Prostate gland (tissue), 2 donors: ENCODE measurements at regions not wholly inside any gene's neighbourhood (a gene's known extent, or its start where the extent isn't known, plus 50 kb on each side); places are given as distances from the start of the nearest gene placed in this dataset. TPM values are rescaled to one million over a fixed set of nuclear protein-coding genes. Genes with fewer than 3 reads are reported as not detected.
"Not testable (repeated sequence)": the region's sequence is repeated elsewhere in the genome, so short reads cannot be mapped to it uniquely, and the experiment has no call there.

Source experiments
- DNase-seq: peaks from one replicate; pipeline ENCODE4 v3.0.0-alpha.2; 2019; ENCODE audit warnings: low spot score
- H3K27ac ChIP-seq, 2 donors: fragments of 200-600 bp; sonication (generic); 2 replicates each; pipeline ENCODE4 v1.5.1; 2017 to 2019
- H3K27me3 ChIP-seq: fragments of 200-600 bp; sonication (generic); replicated peaks from 2 replicates; pipeline ENCODE4 v1.5.1; 2019; ENCODE audit not compliant: insufficient read depth
- H3K36me3 ChIP-seq, 2 donors: fragments of 200-600 bp; sonication (generic); 1 replicate in 1 of 2; 2 replicates in 1 of 2; pipeline versions ENCODE4 v1.5.1 to v1.8.1; 2017 to 2019
- H3K4me1 ChIP-seq: fragments of 200-600 bp; sonication (generic); replicated peaks from 2 replicates; pipeline ENCODE4 v1.5.1; 2019
- H3K4me3 ChIP-seq, 2 donors: fragments of 200-600 bp; sonication (generic); 2 replicates each; pipeline ENCODE4 v1.5.1; 2017 to 2019
- H3K9me3 ChIP-seq: fragments of 200-600 bp; sonication (generic); 2 replicates; pipeline ENCODE4 v1.5.1; 2017
- CTCF ChIP-seq, 4 experiments: fragments of 200-600 bp in 2 of 4; fragments of 450-650 bp in 2 of 4; sonication (generic) in 2 of 4; IDR thresholded peaks; 1 replicate in 3 of 4; 2 replicates in 1 of 4; pipeline ENCODE4 v1.5.1; 2016 to 2019; ENCODE audit warnings: antibody characterized with exemption in 4 of 4, mild to moderate bottlenecking in 2 of 4, moderate library complexity in 2 of 4
- POLR2A ChIP-seq: fragments of 450-650 bp; IDR thresholded peaks from one replicate; pipeline ENCODE4 v1.6.1; 2016; ENCODE audit warnings: antibody characterized with exemption, mild to moderate bottlenecking
- POLR2AphosphoS5 ChIP-seq: sonication (generic); formaldehyde crosslinking; IDR thresholded peaks from one replicate; pipeline ENCODE4 v1.6.1; 2017; ENCODE audit warnings: antibody characterized with exemption
- WGBS: methylation state at CpG from one replicate; pipeline ENCODE4 v1.1.5; 2018; 5-methylcytosine and 5-hydroxymethylcytosine counted together
- intact Hi-C: fragments of 100-400 bp; cut with DNase I; formaldehyde crosslinking; loops from one replicate; pipeline ENCODE4 v1.14.2; 2022
- microRNA counts, 2 donors: library from miRNA; unstranded; fragments of <30 nt; microRNA quantifications; one replicate each; lab custom pipeline; 2016 to 2017
- microRNA-seq: library from miRNA; unstranded; fragments of <30 nt; microRNA quantifications from one replicate; pipeline ENCODE4, GENCODE V29; 2016
- small RNA-seq, 2 donors: library from RNA; depleted of rRNA; stranded (forward); fragments of <200 nt; gene quantifications; one replicate each; pipeline ENCODE3, GENCODE V24; 2016

GRCh38 chr20:25761596-25761995 is 64.9 kb upstream of the ZNF337 start:
- Histone ChIP-seq H3K4me3 (no peak overlapping the region), H3K9me3 (no peaks in the 10 kb centered on the region), H3K4me1 (no peaks in the 10 kb centered on the region), H3K27ac (no peak overlapping the region), H3K27me3 (no peaks in the 10 kb centered on the region), H3K36me3 (no peaks in the 10 kb centered on the region)
- intact Hi-C loops = no loop called here
- no peak for DNase-seq
- TF ChIP-seq POLR2AphosphoS5 (no peak), CTCF (IDR thresholded peaks at IDR 0.05) (no peak), POLR2A (no peak)

- WGBS = 85% methylated on average over 2 of the region's 2 CpGs
- H3K36me3 ChIP-seq, intact Hi-C loops, H3K4me3 ChIP-seq, H3K27ac ChIP-seq, H3K4me1 ChIP-seq, DNase-seq, H3K27me3 ChIP-seq, H3K9me3 ChIP-seq: not testable (repeated sequence)
Measured at GRCh38 chr20:25761046-25761445, 64.4 kb upstream of the ZNF337 start.

- WGBS = 56% methylated on average over 36 of the region's 36 CpGs
- intact Hi-C loops = no loop called here
- Histone ChIP-seq H3K27ac (peak overlapping the region in 1 of 2 donors; percentile 59), H3K9me3 (no peaks in the 10 kb centered on the region), H3K4me3 (peak overlapping the region; percentile 23 to 28), H3K27me3 (no peaks in the 10 kb centered on the region), H3K4me1 (no peaks in the 10 kb centered on the region), H3K36me3 (no peaks in the 10 kb centered on the region)
- TF ChIP-seq POLR2AphosphoS5 (no peak), POLR2A (no peak), CTCF (IDR thresholded peaks at IDR 0.05) (no peak)
- DNase-seq = no peak
Measured at GRCh38 chr20:25750765-25751696, 54.4 kb upstream of the ZNF337 start.

GRCh38 chr20:25750220-25750764 is 53.6 kb upstream of the ZNF337 start:
- H3K4me3 ChIP-seq = peak overlapping the region; percentile 23 to 28
- no peak for DNase-seq
- H3K9me3 ChIP-seq = no peaks in the 10 kb centered on the region
- H3K27me3 ChIP-seq = no peaks in the 10 kb centered on the region
- no peaks in the 10 kb centered on the region for H3K4me1 ChIP-seq
- peak overlapping the region in 1 of 2 donors; percentile 59 for H3K27ac ChIP-seq
- no peaks in the 10 kb centered on the region for H3K36me3 ChIP-seq
- intact Hi-C loops = no loop called here
- WGBS = 87% methylated on average over 9 of the region's 9 CpGs
- TF ChIP-seq POLR2AphosphoS5 = no peak
- TF ChIP-seq POLR2A = no peak
- TF ChIP-seq CTCF (IDR thresholded peaks at IDR 0.05) = no peak

- Histone ChIP-seq H3K9me3 (no peaks in the 10 kb centered on the region), H3K4me1 (no peaks in the 10 kb centered on the region), H3K4me3 (no peak overlapping the region), H3K27me3 (no peaks in the 10 kb centered on the region), H3K36me3 (no peaks in the 10 kb centered on the region), H3K27ac (no peak overlapping the region)
- TF ChIP-seq CTCF (IDR thresholded peaks at IDR 0.05) (no peak), POLR2AphosphoS5 (no peak)
- WGBS = 82% methylated on average over 4 of the region's 4 CpGs
- intact Hi-C loops = no loop called here
- no peak for DNase-seq
Measured at GRCh38 chr20:25749649-25750048, 53.0 kb upstream of the ZNF337 start.

MicroRNAs in the stretch of these regions (microRNA counts, 767-probe panel; counts per million panel counts)
- microRNA hsa-miR-663a (lab: Ali Mortazavi, UCI) = 0 to 431 counts per million in 2 donors

Small RNAs in the stretch of these regions (microRNA-seq; reads per million reads assigned to microRNA genes)
- not detected for gene MIR663A

Small RNAs in the stretch of these regions (small RNA-seq; reads per million reads assigned to genes)
- gene CFTRP1 = 0 reads per million in 2 donors
